ENCODE measurements at regions not wholly inside any gene's neighbourhood (a gene's known extent, or its start where the extent isn't known, plus 50 kb on each side); places are given as distances from the start of the nearest gene placed in this dataset.

DNA sequence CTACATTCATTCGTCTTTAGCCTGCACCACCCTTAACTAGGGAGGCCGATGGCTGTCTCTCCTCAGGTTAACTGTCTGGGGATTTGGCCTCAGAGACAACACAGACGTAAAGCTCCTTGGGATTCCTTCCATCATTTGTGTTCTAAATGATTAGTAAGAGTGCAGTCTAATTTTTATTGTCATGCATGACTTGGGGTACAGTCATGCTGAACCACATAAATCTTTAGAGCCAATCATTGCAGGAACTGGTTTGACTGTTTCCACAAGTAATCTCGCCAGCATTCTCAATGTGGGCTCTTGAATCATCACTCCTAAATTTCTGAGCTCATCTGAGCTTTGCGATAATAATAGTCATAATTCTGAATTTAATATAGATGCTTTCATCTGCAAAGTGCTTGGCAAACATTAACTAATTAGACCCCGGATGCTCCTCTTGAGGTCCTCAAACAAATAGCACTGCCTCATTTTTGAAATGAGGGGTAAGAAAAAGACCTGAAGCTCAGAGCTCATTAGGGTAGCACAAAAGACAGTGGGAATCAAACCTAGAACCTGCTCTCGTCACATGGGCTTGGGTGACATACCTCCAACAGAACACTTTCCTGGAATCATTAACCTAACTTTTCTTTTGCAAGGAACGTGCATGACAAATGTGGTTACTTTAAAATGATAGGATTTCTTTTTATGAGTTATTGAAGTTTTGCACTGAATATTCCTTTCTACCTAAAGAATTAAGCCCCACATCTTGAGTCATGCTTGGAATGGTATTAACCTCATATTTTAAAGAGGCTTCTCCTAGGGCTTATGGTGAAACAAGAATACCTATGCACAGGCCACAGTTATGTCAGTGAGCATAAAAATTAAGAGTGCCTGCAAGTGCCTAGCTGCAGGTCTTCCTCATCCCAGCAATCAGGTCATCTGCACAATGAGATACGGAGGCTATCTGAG is 118.9 kb upstream of the NRP1 start:
- no peak for FAIRE-seq

DNA sequence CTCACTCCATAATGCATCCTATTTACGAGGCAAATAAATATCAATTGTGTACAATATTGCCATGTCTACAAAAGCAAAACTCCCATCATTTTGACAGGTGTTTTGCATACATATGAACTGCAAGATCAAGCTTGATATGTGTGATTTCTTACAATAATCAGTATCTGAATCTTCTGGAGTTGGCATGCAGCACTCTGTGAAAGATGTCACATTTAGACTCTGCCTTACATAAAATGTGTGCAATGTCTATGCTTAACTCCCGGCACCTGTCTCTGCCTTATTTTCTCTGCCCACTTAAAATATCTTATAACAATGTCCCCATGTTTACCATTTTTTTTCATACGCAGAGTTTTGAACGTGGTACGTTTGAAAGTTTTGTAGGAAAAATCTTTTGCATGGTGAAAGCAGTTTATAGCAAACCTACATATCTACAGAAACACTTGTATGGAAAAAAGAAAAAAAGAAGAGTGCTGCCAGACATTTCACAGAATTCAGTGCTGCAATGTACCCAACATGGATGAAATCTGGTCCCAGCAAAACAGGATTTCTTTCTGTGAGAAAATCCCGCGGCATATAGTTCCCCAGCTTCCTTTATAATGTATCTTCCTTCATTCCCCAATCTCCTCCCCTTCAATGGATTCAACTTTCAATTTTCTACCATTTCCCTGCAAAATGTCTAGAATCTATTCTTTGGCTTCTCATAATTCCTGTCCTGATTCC is 114.1 kb upstream of the NRP1 start:
- FAIRE-seq = no peak

- FAIRE-seq = no peak
These were observed 107.1 kb upstream of the NRP1 start for GRCh38 chr10:33441561-33441960.

- FAIRE-seq = no peak
These were observed 100.5 kb upstream of the NRP1 start for GRCh38 chr10:33434933-33435332.

DNA sequence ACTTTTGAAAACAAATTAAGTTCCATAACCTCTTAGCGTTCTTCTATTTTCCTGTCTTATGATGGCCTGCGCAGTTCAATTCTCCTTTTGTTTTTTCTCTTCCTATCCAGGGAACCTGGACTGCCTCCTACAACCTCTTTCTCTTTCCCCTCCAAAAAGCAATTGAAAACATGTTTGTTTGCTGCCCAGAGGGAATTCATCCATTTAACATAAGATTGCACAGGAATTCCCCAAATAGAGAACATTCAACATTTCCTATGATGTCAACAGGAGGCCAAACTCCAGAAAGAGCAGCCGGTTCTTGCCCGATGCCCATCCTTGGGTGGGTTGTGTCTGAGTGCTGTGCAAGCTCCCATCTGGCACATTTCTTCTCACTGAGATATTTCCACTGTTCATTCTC is 94.2 kb upstream of the NRP1 start:
- no peak for FAIRE-seq

DNA sequence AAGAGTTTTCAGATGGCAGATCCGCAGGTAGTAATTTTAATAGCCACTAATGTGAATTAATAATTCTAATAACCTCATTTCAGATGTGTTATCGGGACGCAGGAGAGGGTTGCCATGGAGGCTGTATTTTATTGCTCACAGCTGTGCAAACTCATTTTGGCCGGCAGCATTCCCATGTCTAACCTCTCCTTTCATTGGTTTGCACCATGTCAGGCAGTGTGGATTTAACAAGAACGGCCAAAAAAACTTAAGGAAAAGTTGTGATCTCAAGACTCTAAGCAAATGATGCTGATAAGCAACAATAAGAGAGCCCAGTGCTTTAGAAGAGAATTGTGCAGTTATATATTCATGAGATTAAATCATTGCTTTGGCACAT is 88.7 kb upstream of the NRP1 start:
- FAIRE-seq = no peak

- FAIRE-seq = no peak
These were observed 88.1 kb upstream of the NRP1 start for GRCh38 chr10:33422471-33423153.

DNA sequence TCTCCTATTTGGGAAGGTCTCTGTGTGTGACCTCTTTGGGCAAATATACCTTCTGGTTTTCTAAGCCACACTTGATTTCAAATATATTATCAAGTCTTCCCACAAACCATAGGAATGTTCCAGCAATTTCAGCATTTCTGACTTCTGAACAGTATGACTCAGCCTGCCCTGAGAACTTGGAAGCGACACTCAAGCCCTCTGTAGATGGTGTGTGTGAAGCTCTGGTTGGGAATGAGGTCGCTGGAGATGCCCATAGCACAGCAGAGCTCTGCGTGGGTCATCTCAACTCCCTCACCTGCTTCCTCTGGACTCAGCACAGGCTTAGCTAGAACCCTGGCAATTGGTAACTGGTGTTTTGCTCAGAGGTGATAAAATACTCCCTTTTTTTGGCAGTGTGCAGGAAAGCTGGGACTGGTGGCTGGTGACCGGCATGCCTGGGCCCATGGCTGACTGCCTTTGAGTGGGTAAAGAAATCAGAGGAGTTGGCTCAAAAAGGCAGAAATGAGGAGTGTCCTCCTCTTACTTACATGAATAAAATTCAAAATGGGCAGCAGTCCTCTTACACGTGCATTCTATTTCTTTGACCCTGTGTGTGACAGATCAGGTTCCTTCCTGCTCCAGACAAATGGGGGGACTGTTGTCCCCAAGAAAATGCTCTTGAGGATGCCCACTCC is 87.5 kb upstream of the NRP1 start:
- no peak for FAIRE-seq

- FAIRE-seq = no peak
These were observed 84.8 kb upstream of the NRP1 start for GRCh38 chr10:33419311-33419710.

- no peak for FAIRE-seq
These were observed 83.8 kb upstream of the NRP1 start for GRCh38 chr10:33418301-33418700.

DNA sequence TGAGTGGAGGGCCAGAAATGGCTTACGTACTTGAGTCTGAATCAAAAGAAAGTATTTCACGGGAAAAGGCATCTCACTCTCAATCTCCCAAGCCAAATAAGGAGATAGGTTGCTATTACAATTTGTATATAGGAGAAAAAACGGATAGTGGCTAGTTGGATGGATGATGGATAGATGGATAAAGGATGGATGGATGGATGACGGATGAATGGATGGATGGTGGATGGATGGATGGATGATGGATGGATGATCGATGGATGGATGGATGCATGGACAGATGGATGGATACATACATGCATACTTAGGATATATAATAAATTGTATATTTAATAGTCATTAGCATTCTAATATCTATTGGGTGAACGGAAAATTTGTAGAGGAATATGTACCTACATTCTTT is 82.2 kb upstream of the NRP1 start:
- no peak for FAIRE-seq

DNA sequence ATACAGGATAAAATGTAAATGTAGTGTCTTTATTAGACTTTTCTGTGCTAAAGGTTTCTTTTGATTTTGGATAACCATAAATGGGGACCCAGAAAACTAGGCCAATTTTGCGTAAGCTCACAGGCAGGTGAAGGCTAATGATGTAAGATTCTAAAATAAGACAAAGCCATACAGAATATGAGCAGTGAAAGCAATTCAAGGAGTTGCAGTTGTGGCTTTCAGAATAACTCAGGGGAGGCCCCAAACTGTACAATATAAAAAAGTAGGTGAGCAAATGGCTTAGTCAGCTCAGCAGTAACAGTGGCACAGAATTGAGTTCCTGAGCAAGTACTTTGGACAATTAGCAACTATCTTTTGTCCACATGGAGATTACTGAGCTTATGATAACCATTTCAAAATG is 81.7 kb upstream of the NRP1 start:
- no peak for FAIRE-seq

DNA sequence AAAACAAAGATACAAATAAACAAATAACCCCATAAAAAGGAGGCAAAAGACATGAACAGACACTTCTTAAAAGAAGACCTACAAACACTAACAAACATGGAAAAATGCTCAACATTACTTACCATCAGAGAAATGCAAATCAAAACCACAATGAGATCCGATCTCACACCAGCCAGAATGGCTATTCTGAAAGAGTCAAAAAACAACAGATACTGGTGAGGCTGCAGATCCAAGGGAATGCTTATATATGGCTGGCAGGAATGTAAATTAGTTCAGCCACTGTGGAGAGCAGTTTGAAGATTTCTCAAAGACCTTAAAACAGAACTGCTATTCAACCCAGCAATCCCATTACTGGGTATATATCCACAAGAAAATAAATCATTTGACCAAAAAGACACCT is 80.4 kb upstream of the NRP1 start:
- FAIRE-seq = no peak

DNA sequence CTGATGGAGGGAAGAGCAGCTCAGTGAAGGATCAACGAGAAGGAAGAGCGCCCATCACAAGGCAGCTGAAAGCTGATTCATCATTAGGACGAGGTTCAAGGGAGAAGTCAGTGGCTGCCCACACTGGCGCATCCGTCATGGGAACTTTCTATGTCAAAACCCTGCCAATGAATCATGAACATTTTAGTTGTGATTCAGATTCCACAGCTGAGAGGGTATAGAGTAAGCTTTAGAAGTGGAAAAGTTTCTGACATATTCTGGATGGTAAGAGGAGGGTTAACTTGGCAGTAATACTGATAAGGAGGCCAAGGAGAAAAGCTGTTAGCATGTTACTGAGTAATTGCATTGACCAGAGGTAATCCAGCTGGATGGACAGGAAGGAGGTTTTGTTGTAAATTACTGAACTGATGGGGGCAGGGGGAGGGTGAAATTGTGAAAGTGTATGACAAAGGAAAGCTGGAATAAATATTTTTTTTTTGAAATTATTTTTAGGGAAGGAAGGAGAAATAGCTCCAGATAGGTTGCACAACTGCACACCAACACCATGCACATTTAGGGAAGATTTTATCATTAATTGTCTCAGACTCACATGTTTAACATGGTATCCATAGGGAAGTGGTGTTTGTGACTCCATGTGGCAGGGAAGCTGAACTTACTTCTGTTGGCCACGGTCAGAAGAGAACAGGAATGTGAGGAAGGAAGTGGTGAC is 78.3 kb upstream of the NRP1 start:
- no peak for FAIRE-seq

GRCh38 chr10:33412241-33412640 is 77.8 kb upstream of the NRP1 start:
- no peak for FAIRE-seq

- FAIRE-seq = no peak
These were observed 76.4 kb upstream of the NRP1 start for GRCh38 chr10:33410860-33411234.

- no peak for FAIRE-seq
These were observed 75.8 kb upstream of the NRP1 start for GRCh38 chr10:33410096-33410859.

DNA sequence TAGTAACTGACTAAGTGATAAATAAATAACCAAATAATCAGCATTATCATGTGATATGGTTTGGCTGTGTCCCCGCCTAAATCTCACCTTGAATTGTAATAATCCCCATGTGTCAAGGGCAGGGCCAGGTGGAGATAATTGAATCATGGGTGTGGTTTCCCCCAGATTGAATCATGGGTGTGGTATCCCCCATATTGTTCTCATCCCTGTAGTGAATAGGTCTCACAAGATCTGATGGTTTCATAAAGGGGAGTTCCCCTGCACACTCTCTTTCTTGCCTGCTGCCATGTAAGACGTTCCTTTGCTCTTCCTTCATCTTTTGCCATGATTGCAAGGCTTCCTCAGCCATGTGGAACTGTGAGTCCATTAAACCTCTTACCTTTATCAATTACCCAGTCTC is 72.1 kb upstream of the NRP1 start:
- FAIRE-seq = no peak

- FAIRE-seq = no peak
These were observed 68.0 kb upstream of the NRP1 start for GRCh38 chr10:33402220-33403073.

DNA sequence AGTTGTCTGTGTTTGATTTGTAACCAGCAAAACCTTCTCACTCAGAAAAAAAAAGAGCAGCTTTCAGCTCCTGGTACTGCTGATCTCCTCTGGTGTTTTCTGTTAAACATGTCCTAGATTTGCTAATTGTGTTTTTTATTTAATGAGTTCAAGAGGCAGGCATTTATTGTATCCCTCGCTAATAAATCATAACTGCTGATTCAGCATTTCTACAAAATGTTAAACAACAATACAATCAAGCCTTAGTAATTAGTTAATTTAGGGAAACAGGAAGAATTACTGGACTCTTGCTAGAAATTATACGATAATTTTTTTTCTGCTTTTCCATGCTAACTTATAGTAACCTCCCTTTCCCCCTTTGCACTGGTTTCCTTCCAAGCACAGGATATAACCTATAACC is 66.8 kb upstream of the NRP1 start:
- peak; percentile 27 for FAIRE-seq

- FAIRE-seq = no peak
These were observed 64.3 kb upstream of the NRP1 start for GRCh38 chr10:33398796-33399195.

Measured in islet of Langerhans (tissue), 1 donor.